ENCODE measurements at regions not wholly inside any gene's neighbourhood (a gene's known extent, or its start where the extent isn't known, plus 50 kb on each side); places are given as distances from the start of the nearest gene placed in this dataset.

DNA sequence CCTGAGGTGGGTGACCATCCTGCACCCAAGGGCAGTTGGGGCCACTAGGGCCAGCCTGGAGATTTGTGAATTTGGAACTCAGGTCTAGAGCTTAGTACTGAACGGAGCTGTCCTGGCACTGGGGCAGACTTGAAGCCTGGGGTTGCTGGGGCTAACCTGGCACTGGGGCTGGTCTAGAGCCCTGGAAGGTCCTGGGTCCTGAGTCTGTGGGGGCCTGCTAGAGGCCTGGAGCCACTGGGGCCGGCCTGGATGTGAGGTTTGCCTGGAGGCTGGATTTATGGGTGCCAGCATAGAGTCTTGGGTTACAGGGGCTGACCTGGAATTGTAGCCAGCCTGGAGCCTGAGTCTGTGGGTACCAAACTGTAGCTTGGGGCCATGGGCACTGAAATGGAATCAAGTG, 1216.9 kb downstream of the CDH11 start:
- Histone ChIP-seq H3K4me3 (ENCODE audit: low read length) (no peak overlapping the region), H3K36me3 (ENCODE audit: insufficient read depth, low read length) (no peaks in the 10 kb centered on the region), H3K27me3 (ENCODE audit: control insufficient read depth in 1 of 2, insufficient read depth in 2 of 2, low read length in 2 of 2) (no peaks in the 10 kb centered on the region), H3K9me3 (ENCODE audit: control insufficient read depth in 1 of 2, insufficient read depth in 1 of 2, low read length in 2 of 2) (peaks cover 5 to 14% of the 10 kb centered on the region in 2 experiments), H3K4me1 (ENCODE audit: insufficient read depth, low read length) (no peaks in the 10 kb centered on the region), H3K27ac (ENCODE audit: low read depth in 1 of 2, low read length in 2 of 2) (no peak overlapping the region)
- DNase-seq (no peak), ATAC-seq (ENCODE audit: poor library complexity) (no peak)
- H3K36me3 Mint-ChIP-seq (ENCODE audit: low read depth): no peaks in the 10 kb centered on the region
- intact Hi-C loops (cut with DNase I, micrococcal nuclease): no loop called here
- TF ChIP-seq, protein P1, sequence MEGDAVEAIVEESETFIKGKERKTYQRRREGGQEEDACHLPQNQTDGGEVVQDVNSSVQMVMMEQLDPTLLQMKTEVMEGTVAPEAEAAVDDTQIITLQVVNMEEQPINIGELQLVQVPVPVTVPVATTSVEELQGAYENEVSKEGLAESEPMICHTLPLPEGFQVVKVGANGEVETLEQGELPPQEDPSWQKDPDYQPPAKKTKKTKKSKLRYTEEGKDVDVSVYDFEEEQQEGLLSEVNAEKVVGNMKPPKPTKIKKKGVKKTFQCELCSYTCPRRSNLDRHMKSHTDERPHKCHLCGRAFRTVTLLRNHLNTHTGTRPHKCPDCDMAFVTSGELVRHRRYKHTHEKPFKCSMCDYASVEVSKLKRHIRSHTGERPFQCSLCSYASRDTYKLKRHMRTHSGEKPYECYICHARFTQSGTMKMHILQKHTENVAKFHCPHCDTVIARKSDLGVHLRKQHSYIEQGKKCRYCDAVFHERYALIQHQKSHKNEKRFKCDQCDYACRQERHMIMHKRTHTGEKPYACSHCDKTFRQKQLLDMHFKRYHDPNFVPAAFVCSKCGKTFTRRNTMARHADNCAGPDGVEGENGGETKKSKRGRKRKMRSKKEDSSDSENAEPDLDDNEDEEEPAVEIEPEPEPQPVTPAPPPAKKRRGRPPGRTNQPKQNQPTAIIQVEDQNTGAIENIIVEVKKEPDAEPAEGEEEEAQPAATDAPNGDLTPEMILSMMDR (IDR thresholded peaks at IDR 0.05): no peak
- H3K4me3 Mint-ChIP-seq: no peak overlapping the region
- POLR2A ChIA-PET: no interaction called here
- CTCF ChIA-PET: no interaction called here
- H3K9me3 Mint-ChIP-seq: peaks cover 17% of the 10 kb centered on the region
- no peak overlapping the region for H3K27ac Mint-ChIP-seq
- H3K27me3 Mint-ChIP-seq: no peaks in the 10 kb centered on the region
- no peaks in the 10 kb centered on the region for H3K4me1 Mint-ChIP-seq (ENCODE audit: low read depth)

DNA sequence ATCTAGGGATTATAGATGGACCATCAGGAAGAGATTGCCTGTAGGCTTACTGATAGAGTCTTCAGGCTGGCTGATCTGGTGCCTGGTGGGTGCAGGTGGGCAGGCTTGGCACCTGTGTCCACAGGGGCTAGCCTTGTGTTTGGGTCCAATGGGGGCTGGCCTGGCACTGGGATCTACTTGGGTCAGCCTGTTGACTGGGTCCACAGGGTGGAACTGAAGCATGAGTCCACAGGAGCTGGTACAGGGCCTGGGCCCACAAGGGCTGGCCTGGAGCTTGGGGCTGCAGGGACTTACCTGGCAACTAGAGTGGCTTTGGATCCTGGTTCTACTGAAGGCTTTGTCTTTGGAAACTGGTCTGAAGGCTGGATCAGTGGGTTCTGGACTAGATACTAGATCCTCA, 1217.7 kb downstream of the CDH11 start:
- Histone ChIP-seq H3K36me3 (ENCODE audit: insufficient read depth, low read length) (no peaks in the 10 kb centered on the region), H3K9me3 (ENCODE audit: control insufficient read depth in 1 of 2, insufficient read depth in 1 of 2, low read length in 2 of 2) (peaks cover 5 to 14% of the 10 kb centered on the region in 2 experiments), H3K27ac (ENCODE audit: low read depth in 1 of 2, low read length in 2 of 2) (no peak overlapping the region), H3K27me3 (ENCODE audit: control insufficient read depth in 1 of 2, insufficient read depth in 2 of 2, low read length in 2 of 2) (no peaks in the 10 kb centered on the region), H3K4me1 (ENCODE audit: insufficient read depth, low read length) (no peaks in the 10 kb centered on the region), H3K4me3 (ENCODE audit: low read length) (no peak overlapping the region)
- H3K9me3 Mint-ChIP-seq: peaks cover 15% of the 10 kb centered on the region
- no peak for DNase-seq
- no peak overlapping the region for H3K4me3 Mint-ChIP-seq
- no peaks in the 10 kb centered on the region for H3K4me1 Mint-ChIP-seq (ENCODE audit: low read depth)
- no peak for ATAC-seq (ENCODE audit: poor library complexity)
- no peaks in the 10 kb centered on the region for H3K27me3 Mint-ChIP-seq
- intact Hi-C loops (cut with DNase I, micrococcal nuclease): no loop called here
- H3K36me3 Mint-ChIP-seq (ENCODE audit: low read depth): no peaks in the 10 kb centered on the region
- CTCF ChIA-PET: no interaction called here
- POLR2A ChIA-PET: no interaction called here
- TF ChIP-seq, protein P1 (IDR thresholded peaks at IDR 0.05): no peak
- no peak overlapping the region for H3K27ac Mint-ChIP-seq

DNA sequence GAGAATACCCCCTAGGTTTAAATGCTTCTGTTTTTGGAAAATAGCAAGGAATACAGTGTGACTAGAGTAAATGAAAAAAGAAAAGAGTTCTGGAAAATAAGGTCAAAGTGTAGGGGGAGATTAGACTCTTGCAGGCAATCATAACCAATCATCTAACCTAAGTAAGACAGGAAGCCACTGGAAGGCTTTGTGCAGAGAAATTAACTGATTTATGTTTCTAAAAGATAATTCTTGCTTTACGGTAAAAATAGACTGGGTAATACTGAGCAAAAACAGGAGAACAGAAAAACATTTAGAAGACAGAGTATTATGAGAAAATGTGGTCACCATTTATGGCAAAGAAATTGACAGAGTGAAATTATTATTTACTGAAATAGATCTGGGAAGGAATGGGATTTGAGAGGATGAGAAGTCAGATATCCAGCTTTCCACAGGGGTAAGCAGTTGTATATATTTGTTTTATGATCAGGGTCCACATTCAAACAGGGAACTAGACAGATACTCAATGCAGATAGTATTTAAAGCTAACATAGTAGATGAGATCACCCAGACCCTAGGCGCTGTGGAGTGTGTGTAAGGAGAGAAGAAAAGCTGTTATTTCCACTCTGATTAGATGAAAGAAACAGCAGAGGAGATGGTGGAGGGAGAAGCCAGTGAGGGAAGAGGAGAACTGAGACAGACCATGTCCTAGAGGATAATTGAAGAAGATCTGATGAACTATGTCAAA, 1225.3 kb downstream of the CDH11 start:
- POLR2A ChIA-PET: no interaction called here
- TF ChIP-seq, protein P1 (IDR thresholded peaks at IDR 0.05): no peak

More for the DNA sequence above, 1225.3 kb downstream of the CDH11 start:
- no peak overlapping the region for H3K27ac Mint-ChIP-seq
- H3K4me1 Mint-ChIP-seq (ENCODE audit: low read depth): no peaks in the 10 kb centered on the region
- no peaks in the 10 kb centered on the region for H3K36me3 Mint-ChIP-seq (ENCODE audit: low read depth)
- Histone ChIP-seq H3K27me3 (ENCODE audit: control insufficient read depth in 1 of 2, insufficient read depth in 2 of 2, low read length in 2 of 2) (no peaks in the 10 kb centered on the region), H3K4me3 (ENCODE audit: low read length) (no peak overlapping the region), H3K9me3 (ENCODE audit: control insufficient read depth in 1 of 2, insufficient read depth in 1 of 2, low read length in 2 of 2) (no peaks in the 10 kb centered on the region), H3K27ac (ENCODE audit: low read depth in 1 of 2, low read length in 2 of 2) (no peak overlapping the region), H3K36me3 (ENCODE audit: insufficient read depth, low read length) (no peaks in the 10 kb centered on the region), H3K4me1 (ENCODE audit: insufficient read depth, low read length) (no peaks in the 10 kb centered on the region)
- no peak for ATAC-seq (ENCODE audit: poor library complexity)
- H3K27me3 Mint-ChIP-seq: no peaks in the 10 kb centered on the region
- intact Hi-C loops (cut with DNase I, micrococcal nuclease): no loop called here
- DNase-seq: no peak
- CTCF ChIA-PET: no interaction called here
- H3K4me3 Mint-ChIP-seq: no peak overlapping the region
- peaks cover 9% of the 10 kb centered on the region for H3K9me3 Mint-ChIP-seq

Measured in CD4-positive, alpha-beta T cell (primary cell).